Endodermal cell (in vitro differentiated cells): ENCODE measurements at regions not wholly inside any gene's neighbourhood (a gene's known extent, or its start where the extent isn't known, plus 50 kb on each side); places are given as distances from the start of the nearest gene placed in this dataset.

Experiments
- DNase-seq: peaks from one replicate; pipeline ENCODE4 v3.0.0-alpha.2; 2017
- H3K27ac ChIP-seq: 2 replicates; pipeline ENCODE4 v1.5.1; 2013; ENCODE audit warnings: mild to moderate bottlenecking, low read depth, low read length, moderate library complexity
- H3K27me3 ChIP-seq: 2 replicates; pipeline ENCODE4 v1.6.1; 2013; ENCODE audit warnings: mild to moderate bottlenecking, low read length, moderate library complexity; ENCODE audit not compliant: insufficient read depth, control insufficient read depth, poor library complexity, severe bottlenecking
- H3K36me3 ChIP-seq: 2 replicates; pipeline ENCODE4 v1.7.0; 2013; ENCODE audit warnings: mild to moderate bottlenecking, low read length, moderate library complexity; ENCODE audit not compliant: control insufficient read depth, insufficient read depth
- H3K4me1 ChIP-seq: one replicate; pipeline ENCODE4 v1.7.0; 2013; ENCODE audit warnings: low read length; ENCODE audit not compliant: control insufficient read depth, insufficient read depth
- H3K4me3 ChIP-seq: 2 replicates; pipeline ENCODE4 v1.5.1; 2013; ENCODE audit warnings: mild to moderate bottlenecking, low read length, moderate library complexity
- H3K9ac ChIP-seq: 2 replicates; pipeline ENCODE4 v1.6.1; 2013; ENCODE audit warnings: mild to moderate bottlenecking, low read length, moderate library complexity; ENCODE audit not compliant: poor library complexity, severe bottlenecking; ENCODE audit errors: extremely low read depth
- H3K9me3 ChIP-seq: 2 replicates; pipeline ENCODE4 v1.6.1; 2013; ENCODE audit warnings: mild to moderate bottlenecking, low read length, moderate library complexity; ENCODE audit not compliant: control insufficient read depth
- H3K27ac Mint-ChIP-seq: 2 replicates; pipeline ENCODE4 v1.8.0; 2020; ENCODE audit warnings: mixed read lengths
- H3K27me3 Mint-ChIP-seq: 2 replicates; pipeline ENCODE4 v1.8.0; 2021; ENCODE audit warnings: mild to moderate bottlenecking, mixed read lengths; ENCODE audit not compliant: insufficient read depth
- H3K36me3 Mint-ChIP-seq: 2 replicates; pipeline ENCODE4 v1.8.0; 2020; ENCODE audit warnings: low read depth, mixed read lengths
- H3K4me1 Mint-ChIP-seq: 2 replicates; pipeline ENCODE4 v1.8.0; 2020; ENCODE audit warnings: mixed read lengths
- H3K4me3 Mint-ChIP-seq: 2 replicates; pipeline ENCODE4 v1.8.0; 2020; ENCODE audit warnings: mild to moderate bottlenecking, moderate library complexity, mixed read lengths
- H3K9me3 Mint-ChIP-seq: 2 replicates; pipeline ENCODE4 v1.8.0; 2020; ENCODE audit warnings: mild to moderate bottlenecking, mixed read lengths
- WGBS, 2 experiments: methylation state at CpG; one replicate each; pipeline versions ENCODE4 v1.1.5 to v1.1.7; 2013; ENCODE audit warnings: missing lambda C conversion rate in 2 of 2, mixed read lengths in 1 of 2; ENCODE audit not compliant: insufficient coverage in 1 of 2, insufficient read length in 1 of 2; 5-methylcytosine and 5-hydroxymethylcytosine counted together
- TF ChIP-seq, protein P1 (sequence below): fragments of 200-600 bp; sonication (generic); conservative IDR thresholded peaks from 2 replicates; pipeline ENCODE4 v1.5.0; 2021; ENCODE audit warnings: antibody characterized with exemption, mild to moderate bottlenecking

GRCh38 chr4:187565416-187565815 is 430.2 kb upstream of the ZFP42 start:
- Histone ChIP-seq H3K36me3 (no peaks in the 10 kb centered on the region), H3K9me3 (no peaks in the 10 kb centered on the region), H3K4me3 (no peak overlapping the region), H3K27me3 (no peaks in the 10 kb centered on the region), H3K4me1 (no peaks in the 10 kb centered on the region), H3K9ac (no peak overlapping the region), H3K27ac (no peak overlapping the region)
- Mint-ChIP-seq H3K9me3 (no peaks in the 10 kb centered on the region), H3K36me3 (no peaks in the 10 kb centered on the region), H3K27ac (no peak overlapping the region), H3K27me3 (no peaks in the 10 kb centered on the region), H3K4me1 (no peaks in the 10 kb centered on the region), H3K4me3 (no peak overlapping the region)
- 90 to 94% methylated on average over 7 to 11 of the region's 11 CpGs for WGBS, 2 experiments
- no peak for DNase-seq
- TF ChIP-seq, protein P1, sequence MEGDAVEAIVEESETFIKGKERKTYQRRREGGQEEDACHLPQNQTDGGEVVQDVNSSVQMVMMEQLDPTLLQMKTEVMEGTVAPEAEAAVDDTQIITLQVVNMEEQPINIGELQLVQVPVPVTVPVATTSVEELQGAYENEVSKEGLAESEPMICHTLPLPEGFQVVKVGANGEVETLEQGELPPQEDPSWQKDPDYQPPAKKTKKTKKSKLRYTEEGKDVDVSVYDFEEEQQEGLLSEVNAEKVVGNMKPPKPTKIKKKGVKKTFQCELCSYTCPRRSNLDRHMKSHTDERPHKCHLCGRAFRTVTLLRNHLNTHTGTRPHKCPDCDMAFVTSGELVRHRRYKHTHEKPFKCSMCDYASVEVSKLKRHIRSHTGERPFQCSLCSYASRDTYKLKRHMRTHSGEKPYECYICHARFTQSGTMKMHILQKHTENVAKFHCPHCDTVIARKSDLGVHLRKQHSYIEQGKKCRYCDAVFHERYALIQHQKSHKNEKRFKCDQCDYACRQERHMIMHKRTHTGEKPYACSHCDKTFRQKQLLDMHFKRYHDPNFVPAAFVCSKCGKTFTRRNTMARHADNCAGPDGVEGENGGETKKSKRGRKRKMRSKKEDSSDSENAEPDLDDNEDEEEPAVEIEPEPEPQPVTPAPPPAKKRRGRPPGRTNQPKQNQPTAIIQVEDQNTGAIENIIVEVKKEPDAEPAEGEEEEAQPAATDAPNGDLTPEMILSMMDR: no peak

DNA sequence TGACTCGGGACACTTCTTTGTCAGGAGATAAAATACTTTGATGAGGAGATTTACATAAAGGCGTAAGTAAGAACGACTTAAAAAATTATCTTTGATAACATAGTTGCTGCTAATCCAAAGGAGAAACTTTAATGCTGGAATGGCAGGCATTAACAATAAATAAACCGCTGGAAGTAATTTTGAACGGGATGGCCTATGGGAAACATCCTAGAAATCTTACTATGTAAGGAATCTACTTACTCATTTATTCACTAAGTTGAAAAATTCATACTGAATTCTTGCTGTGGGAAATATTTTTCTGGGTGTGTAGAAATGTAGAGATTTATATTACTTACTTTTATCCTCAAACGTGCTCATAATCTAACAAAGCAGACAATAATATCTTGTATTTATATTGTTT is 425.7 kb upstream of the ZFP42 start:
- no peak overlapping the region for H3K4me3 ChIP-seq
- DNase-seq: no peak
- H3K9ac ChIP-seq: no peak overlapping the region
- H3K36me3 ChIP-seq: no peaks in the 10 kb centered on the region
- Mint-ChIP-seq H3K4me1 (no peaks in the 10 kb centered on the region), H3K9me3 (no peaks in the 10 kb centered on the region), H3K27ac (no peak overlapping the region), H3K27me3 (no peaks in the 10 kb centered on the region), H3K36me3 (no peaks in the 10 kb centered on the region), H3K4me3 (no peak overlapping the region)
- 95 to 100% methylated on average over 1 to 5 of the region's 6 CpGs for WGBS, 2 experiments
- no peaks in the 10 kb centered on the region for H3K9me3 ChIP-seq
- no peak overlapping the region for H3K27ac ChIP-seq
- H3K27me3 ChIP-seq: no peaks in the 10 kb centered on the region
- H3K4me1 ChIP-seq: no peaks in the 10 kb centered on the region
- TF ChIP-seq, protein P1: no peak

GRCh38 chr4:187575706-187576105 is 419.9 kb upstream of the ZFP42 start:
- no peak overlapping the region for H3K27ac Mint-ChIP-seq
- Histone ChIP-seq H3K9me3 (no peaks in the 10 kb centered on the region), H3K4me1 (no peaks in the 10 kb centered on the region), H3K27me3 (no peaks in the 10 kb centered on the region), H3K4me3 (no peak overlapping the region), H3K36me3 (no peaks in the 10 kb centered on the region), H3K9ac (no peak overlapping the region), H3K27ac (no peak overlapping the region)
- no peaks in the 10 kb centered on the region for H3K36me3 Mint-ChIP-seq
- H3K9me3 Mint-ChIP-seq: no peaks in the 10 kb centered on the region
- TF ChIP-seq, protein P1: no peak
- DNase-seq: no peak
- H3K4me1 Mint-ChIP-seq: no peaks in the 10 kb centered on the region
- H3K27me3 Mint-ChIP-seq: no peaks in the 10 kb centered on the region
- 80 to 86% methylated on average over 1 to 2 of the region's 2 CpGs for WGBS, 2 experiments
- no peak overlapping the region for H3K4me3 Mint-ChIP-seq
